ENCODE measurements at regions not wholly inside any gene's neighbourhood (a gene's known extent, or its start where the extent isn't known, plus 50 kb on each side); places are given as distances from the start of the nearest gene placed in this dataset.

DNA sequence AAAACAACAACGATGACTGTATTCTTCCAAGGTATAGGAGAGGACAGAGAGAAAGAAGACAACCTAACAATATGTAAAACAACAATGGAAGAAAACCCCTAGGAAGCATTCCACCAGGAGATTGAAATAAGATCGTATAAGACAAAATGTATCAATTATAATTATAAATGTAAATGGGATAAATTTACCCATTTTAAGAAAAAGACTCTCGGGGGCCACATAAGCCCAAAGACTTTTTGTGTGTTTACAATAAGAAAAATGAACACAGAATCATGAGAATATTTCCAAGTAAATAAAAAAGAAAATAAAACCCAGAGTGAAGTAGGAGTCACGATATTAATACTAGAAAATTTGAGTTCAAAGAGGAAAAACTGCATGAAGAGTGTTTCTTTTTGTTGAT is 126.4 kb downstream of the ASB1 start:
- TF ChIP-seq POLR2A (IDR thresholded peaks at IDR 0.05) = no peak
- TF ChIP-seq, protein P1, sequence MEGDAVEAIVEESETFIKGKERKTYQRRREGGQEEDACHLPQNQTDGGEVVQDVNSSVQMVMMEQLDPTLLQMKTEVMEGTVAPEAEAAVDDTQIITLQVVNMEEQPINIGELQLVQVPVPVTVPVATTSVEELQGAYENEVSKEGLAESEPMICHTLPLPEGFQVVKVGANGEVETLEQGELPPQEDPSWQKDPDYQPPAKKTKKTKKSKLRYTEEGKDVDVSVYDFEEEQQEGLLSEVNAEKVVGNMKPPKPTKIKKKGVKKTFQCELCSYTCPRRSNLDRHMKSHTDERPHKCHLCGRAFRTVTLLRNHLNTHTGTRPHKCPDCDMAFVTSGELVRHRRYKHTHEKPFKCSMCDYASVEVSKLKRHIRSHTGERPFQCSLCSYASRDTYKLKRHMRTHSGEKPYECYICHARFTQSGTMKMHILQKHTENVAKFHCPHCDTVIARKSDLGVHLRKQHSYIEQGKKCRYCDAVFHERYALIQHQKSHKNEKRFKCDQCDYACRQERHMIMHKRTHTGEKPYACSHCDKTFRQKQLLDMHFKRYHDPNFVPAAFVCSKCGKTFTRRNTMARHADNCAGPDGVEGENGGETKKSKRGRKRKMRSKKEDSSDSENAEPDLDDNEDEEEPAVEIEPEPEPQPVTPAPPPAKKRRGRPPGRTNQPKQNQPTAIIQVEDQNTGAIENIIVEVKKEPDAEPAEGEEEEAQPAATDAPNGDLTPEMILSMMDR (IDR thresholded peaks at IDR 0.05) = no peak

Measured in suprapubic skin (tissue), 3 donors.